ENCODE measurements at regions not wholly inside any gene's neighbourhood (a gene's known extent, or its start where the extent isn't known, plus 50 kb on each side); places are given as distances from the start of the nearest gene placed in this dataset.

DNA sequence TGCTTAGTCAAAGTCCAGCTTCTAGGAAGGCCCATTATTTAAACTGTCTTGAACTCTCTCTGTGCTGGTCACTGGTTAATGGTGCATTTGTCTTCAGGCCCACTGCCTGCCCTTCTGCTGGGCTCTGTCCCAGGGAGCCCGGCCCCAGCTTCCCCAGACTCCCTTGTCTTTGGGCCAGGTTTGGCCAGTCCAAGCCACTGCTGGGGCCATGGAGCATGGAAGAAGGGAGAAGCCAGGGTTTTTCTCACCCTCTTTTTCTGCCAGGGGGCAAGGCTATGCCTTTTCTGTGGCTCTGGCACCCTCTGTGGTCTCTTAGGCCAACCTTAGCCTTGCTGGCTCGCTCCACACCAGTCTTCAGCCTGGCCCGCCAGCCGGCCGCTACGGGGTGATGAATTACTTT, 390.0 kb upstream of the SULF2 start:
- TF ChIP-seq, protein P1, sequence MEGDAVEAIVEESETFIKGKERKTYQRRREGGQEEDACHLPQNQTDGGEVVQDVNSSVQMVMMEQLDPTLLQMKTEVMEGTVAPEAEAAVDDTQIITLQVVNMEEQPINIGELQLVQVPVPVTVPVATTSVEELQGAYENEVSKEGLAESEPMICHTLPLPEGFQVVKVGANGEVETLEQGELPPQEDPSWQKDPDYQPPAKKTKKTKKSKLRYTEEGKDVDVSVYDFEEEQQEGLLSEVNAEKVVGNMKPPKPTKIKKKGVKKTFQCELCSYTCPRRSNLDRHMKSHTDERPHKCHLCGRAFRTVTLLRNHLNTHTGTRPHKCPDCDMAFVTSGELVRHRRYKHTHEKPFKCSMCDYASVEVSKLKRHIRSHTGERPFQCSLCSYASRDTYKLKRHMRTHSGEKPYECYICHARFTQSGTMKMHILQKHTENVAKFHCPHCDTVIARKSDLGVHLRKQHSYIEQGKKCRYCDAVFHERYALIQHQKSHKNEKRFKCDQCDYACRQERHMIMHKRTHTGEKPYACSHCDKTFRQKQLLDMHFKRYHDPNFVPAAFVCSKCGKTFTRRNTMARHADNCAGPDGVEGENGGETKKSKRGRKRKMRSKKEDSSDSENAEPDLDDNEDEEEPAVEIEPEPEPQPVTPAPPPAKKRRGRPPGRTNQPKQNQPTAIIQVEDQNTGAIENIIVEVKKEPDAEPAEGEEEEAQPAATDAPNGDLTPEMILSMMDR (conservative IDR thresholded peaks at IDR 0.05) = no peak
- no peak for TF ChIP-seq ZFX (IDR thresholded peaks at IDR 0.05)

All from C4-2B (cell line).